GM12892 (cell line): ENCODE measurements at regions not wholly inside any gene's neighbourhood (a gene's known extent, or its start where the extent isn't known, plus 50 kb on each side); places are given as distances from the start of the nearest gene placed in this dataset.

Experiments
- POLR2A ChIP-seq: IDR thresholded peaks from 2 replicates; pipeline ENCODE4 v1.6.1; 2011; ENCODE audit warnings: low read depth, low read length, control low read depth
- POLR2AphosphoS5 ChIP-seq: IDR thresholded peaks from 2 replicates; pipeline ENCODE4 v1.6.1; 2011; ENCODE audit warnings: low read depth, low read length, control low read depth

DNA sequence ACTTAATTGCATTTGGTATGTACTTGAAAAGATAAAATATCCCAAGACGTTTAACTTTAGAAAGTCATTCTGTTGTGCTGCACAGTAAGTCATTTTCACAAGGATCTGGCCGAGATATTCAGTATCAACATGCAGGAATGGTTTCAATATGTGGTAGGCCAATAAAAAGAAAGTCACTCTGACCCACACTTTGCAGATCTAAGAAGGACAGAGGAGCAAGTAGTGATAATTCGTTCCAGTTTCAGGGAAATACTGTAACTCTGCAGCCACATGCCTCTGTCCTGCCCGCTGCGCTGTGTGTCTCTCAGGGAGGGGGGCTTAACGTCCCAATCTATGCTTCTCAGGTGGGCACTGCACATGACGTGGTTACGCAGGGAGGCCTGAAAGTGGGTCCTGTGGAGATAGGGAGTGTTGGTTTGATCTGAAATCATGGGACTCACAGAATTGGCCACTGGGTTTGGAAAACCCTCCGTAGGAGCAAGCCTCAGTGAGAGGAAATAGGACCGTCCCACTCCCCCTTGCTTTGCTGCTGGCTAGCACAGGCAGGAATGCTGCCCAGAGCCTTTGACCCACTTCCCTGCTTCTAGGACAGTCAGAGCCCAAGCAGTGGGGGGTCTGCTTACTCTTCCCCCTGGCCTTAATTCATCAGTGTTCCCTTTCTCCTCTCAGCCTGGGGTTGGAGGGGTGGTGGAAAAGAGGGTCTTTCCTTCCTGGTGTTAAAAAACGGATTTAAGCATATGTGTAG is 314.7 kb upstream of the SPRED2 start:
- TF ChIP-seq POLR2AphosphoS5: no peak
- no peak for TF ChIP-seq POLR2A
